ENCODE measurements at regions not wholly inside any gene's neighbourhood (a gene's known extent, or its start where the extent isn't known, plus 50 kb on each side); places are given as distances from the start of the nearest gene placed in this dataset.

- H3K27ac Mint-ChIP-seq = no peak overlapping the region
- H3K4me1 ChIP-seq (ENCODE audit: control insufficient read depth in 2 of 2, insufficient read depth in 2 of 2, low read length in 2 of 2) = no peaks in the 10 kb centered on the region
- peaks cover 7% of the 10 kb centered on the region for H3K27me3 Mint-ChIP-seq
These were observed 622.7 kb downstream of the RAB28 start for GRCh38 chr4:12861422-12861821.

DNA sequence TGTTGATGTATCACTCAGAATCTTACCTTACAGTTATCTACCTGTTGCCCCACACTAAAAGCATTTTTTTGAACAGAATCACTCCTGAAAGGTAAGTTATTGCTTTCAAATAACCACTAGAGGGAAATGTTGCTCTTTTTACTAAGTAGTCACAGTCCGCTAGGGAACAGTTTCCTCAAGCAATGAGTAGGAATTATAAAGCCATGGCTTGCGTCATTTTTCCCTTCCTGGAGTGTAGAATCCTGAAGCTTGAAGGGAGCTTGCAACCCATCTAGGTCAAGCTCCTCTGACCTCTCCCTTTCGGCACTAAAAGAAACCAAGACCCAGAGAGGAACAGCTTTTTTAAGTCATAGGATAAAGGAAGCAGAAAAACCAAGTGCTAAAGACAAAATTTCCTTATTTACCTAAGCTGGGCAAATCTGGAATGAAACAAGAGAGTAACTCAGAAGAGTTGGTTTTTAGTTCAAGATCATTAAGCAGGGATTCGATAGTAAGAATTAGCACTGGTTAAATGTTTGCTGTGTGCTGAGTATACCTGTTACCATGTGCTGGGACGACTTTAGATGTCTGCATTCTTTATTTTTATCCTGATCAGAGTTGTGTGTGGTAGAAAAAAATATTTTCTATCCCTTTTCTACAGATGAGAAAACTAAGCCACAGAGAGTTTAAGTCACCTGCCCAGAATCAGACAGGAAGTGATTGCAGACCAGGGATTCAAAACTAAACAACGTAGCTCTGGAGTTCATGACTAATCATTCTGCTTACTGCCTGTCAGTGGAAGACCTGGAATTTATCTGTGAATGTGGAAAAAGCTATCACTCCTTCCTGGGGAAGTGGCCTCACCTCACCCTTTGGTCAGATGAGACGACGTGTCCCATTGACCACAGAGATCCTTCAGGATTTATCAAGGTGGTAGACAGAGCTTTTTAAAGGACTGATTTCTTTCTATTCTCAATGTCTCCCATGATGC, 631.5 kb downstream of the RAB28 start:
- no peaks in the 10 kb centered on the region for H3K9me3 ChIP-seq (ENCODE audit: control extremely low read depth in 1 of 3, control insufficient read depth in 2 of 3, insufficient read depth in 1 of 3, low read length in 2 of 3)
- no peak overlapping the region for H3K4me2 ChIP-seq (replicated peaks; ENCODE audit: low read depth, low read length, poor library complexity, severe bottlenecking)
- 10% methylated on average over 2 of the region's 8 CpGs for WGBS (ENCODE audit: insufficient coverage)
- no peaks in the 10 kb centered on the region for H3K36me3 ChIP-seq (replicated peaks in 1 of 2; ENCODE audit: control extremely low read depth in 1 of 2, control insufficient read depth in 1 of 2, extremely low read depth in 1 of 2, insufficient read depth in 2 of 2, low read length in 1 of 2)
- no peak overlapping the region for H3K27ac Mint-ChIP-seq
- intact Hi-C loops (cut with micrococcal nuclease) = no loop called here
- no peaks in the 10 kb centered on the region for H3K27me3 ChIP-seq (replicated peaks in 1 of 4; ENCODE audit: control extremely low read depth in 1 of 4, control insufficient read depth in 3 of 4, insufficient read depth in 4 of 4, low read length in 3 of 4)
- H3K9me3 Mint-ChIP-seq (ENCODE audit: insufficient read depth) = no peaks in the 10 kb centered on the region
- no peaks in the 10 kb centered on the region for H4K20me1 ChIP-seq (ENCODE audit: control insufficient read depth, insufficient read depth, low read length, poor library complexity, severe bottlenecking)
- H3K9ac ChIP-seq (ENCODE audit: low read length) = no peak overlapping the region
- TF ChIP-seq, protein P1, sequence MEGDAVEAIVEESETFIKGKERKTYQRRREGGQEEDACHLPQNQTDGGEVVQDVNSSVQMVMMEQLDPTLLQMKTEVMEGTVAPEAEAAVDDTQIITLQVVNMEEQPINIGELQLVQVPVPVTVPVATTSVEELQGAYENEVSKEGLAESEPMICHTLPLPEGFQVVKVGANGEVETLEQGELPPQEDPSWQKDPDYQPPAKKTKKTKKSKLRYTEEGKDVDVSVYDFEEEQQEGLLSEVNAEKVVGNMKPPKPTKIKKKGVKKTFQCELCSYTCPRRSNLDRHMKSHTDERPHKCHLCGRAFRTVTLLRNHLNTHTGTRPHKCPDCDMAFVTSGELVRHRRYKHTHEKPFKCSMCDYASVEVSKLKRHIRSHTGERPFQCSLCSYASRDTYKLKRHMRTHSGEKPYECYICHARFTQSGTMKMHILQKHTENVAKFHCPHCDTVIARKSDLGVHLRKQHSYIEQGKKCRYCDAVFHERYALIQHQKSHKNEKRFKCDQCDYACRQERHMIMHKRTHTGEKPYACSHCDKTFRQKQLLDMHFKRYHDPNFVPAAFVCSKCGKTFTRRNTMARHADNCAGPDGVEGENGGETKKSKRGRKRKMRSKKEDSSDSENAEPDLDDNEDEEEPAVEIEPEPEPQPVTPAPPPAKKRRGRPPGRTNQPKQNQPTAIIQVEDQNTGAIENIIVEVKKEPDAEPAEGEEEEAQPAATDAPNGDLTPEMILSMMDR (IDR thresholded peaks at IDR 0.05) = no peak
- no peak for TF ChIP-seq EZH2 (IDR thresholded peaks at IDR 0.05; ENCODE audit: borderline replicate concordance, insufficient read depth, low read depth, low read length, poor library complexity, severe bottlenecking)
- no peak overlapping the region for H2AFZ ChIP-seq (ENCODE audit: insufficient read depth, low read depth, low read length, poor library complexity, severe bottlenecking)
- POLR2A ChIA-PET = no interaction called here
- peaks cover 4% of the 10 kb centered on the region for H3K27me3 Mint-ChIP-seq
- H3K4me3 Mint-ChIP-seq = no peak overlapping the region
- no peak overlapping the region for H3K4me3 ChIP-seq (ENCODE audit: control extremely low read depth in 1 of 5, extremely low read depth in 1 of 5, insufficient read depth in 1 of 5, low read depth in 2 of 5, low read length in 4 of 5)
- no peaks in the 10 kb centered on the region for H3K4me1 Mint-ChIP-seq
- CTCF ChIA-PET = interaction anchor here (0.6 to 1.3 kb wide), 2 partner anchors 684 to 803 kb away, joined by 3 to 4 read pairs; no protein-coding TSS in a partner anchor
- ATAC-seq (ENCODE audit: low read depth) (no peak), DNase-seq (peak; percentile 9)
- no peaks in the 10 kb centered on the region for H3K4me1 ChIP-seq (ENCODE audit: control insufficient read depth in 2 of 2, insufficient read depth in 2 of 2, low read length in 2 of 2)
- H3K27ac ChIP-seq (ENCODE audit: low read length in 2 of 2) = no peak overlapping the region
- H3K79me2 ChIP-seq (ENCODE audit: control insufficient read depth, insufficient read depth, low read length) = no peaks in the 10 kb centered on the region

More at GRCh38 chr4:12861422-12861821, 622.7 kb downstream of the RAB28 start:
- Histone ChIP-seq H3K9me3 (ENCODE audit: control extremely low read depth in 1 of 3, control insufficient read depth in 2 of 3, insufficient read depth in 1 of 3, low read length in 2 of 3) (no peaks in the 10 kb centered on the region), H3K36me3 (replicated peaks in 1 of 2; ENCODE audit: control extremely low read depth in 1 of 2, control insufficient read depth in 1 of 2, extremely low read depth in 1 of 2, insufficient read depth in 2 of 2, low read length in 1 of 2) (no peaks in the 10 kb centered on the region), H4K20me1 (ENCODE audit: control insufficient read depth, insufficient read depth, low read length, poor library complexity, severe bottlenecking) (no peaks in the 10 kb centered on the region), H3K4me2 (replicated peaks; ENCODE audit: low read depth, low read length, poor library complexity, severe bottlenecking) (no peak overlapping the region), H3K9ac (ENCODE audit: low read length) (no peak overlapping the region), H3K27ac (ENCODE audit: low read length in 2 of 2) (no peak overlapping the region), H2AFZ (ENCODE audit: insufficient read depth, low read depth, low read length, poor library complexity, severe bottlenecking) (no peak overlapping the region), H3K27me3 (replicated peaks in 1 of 4; ENCODE audit: control extremely low read depth in 1 of 4, control insufficient read depth in 3 of 4, insufficient read depth in 4 of 4, low read length in 3 of 4) (no peaks in the 10 kb centered on the region), H3K4me3 (ENCODE audit: control extremely low read depth in 1 of 5, extremely low read depth in 1 of 5, insufficient read depth in 1 of 5, low read depth in 2 of 5, low read length in 4 of 5) (no peak overlapping the region), H3K79me2 (ENCODE audit: control insufficient read depth, insufficient read depth, low read length) (no peaks in the 10 kb centered on the region)
- no peak for ATAC-seq (ENCODE audit: low read depth)
- ChIA-PET POLR2A (no interaction called here), CTCF (no interaction called here)
- Mint-ChIP-seq H3K9me3 (ENCODE audit: insufficient read depth) (no peaks in the 10 kb centered on the region), H3K4me3 (no peak overlapping the region), H3K4me1 (no peaks in the 10 kb centered on the region)
- no peak for TF ChIP-seq EZH2 (IDR thresholded peaks at IDR 0.05; ENCODE audit: borderline replicate concordance, insufficient read depth, low read depth, low read length, poor library complexity, severe bottlenecking)
- TF ChIP-seq, protein P1 (IDR thresholded peaks at IDR 0.05) = no peak
- DNase-seq = no peak
- intact Hi-C loops (cut with micrococcal nuclease) = no loop called here
- WGBS (ENCODE audit: insufficient coverage) = no CpG with 5 or more reads among the region's 1 CpG

Measured in B cell (primary cell).